Uterus (tissue), 3 donors: ENCODE measurements at regions not wholly inside any gene's neighbourhood (a gene's known extent, or its start where the extent isn't known, plus 50 kb on each side); places are given as distances from the start of the nearest gene placed in this dataset.

Source experiments
- DNase-seq, 2 donors: peaks; one replicate each; pipeline ENCODE4 v3.0.0-alpha.2; 2019 to 2020
- H3K27ac ChIP-seq, 2 donors: fragments of 200-600 bp; sonication (generic); 1 replicate in 1 of 2; 2 replicates in 1 of 2; pipeline ENCODE4 v1.5.1; 2016 to 2018
- H3K27me3 ChIP-seq, 2 donors: fragments of 200-600 bp; sonication (generic); one replicate each; pipeline ENCODE4 v1.5.1; 2018 to 2019; ENCODE audit warnings: control low read depth in 1 of 2
- H3K36me3 ChIP-seq, 2 donors: fragments of 200-600 bp; sonication (generic); one replicate each; pipeline ENCODE4 v1.5.1; 2019; ENCODE audit warnings: control low read depth in 1 of 2
- H3K4me1 ChIP-seq, 2 donors: fragments of 200-600 bp; sonication (generic); one replicate each; pipeline ENCODE4 v1.5.1; 2018 to 2019; ENCODE audit warnings: control low read depth in 1 of 2
- H3K4me3 ChIP-seq, 2 donors: fragments of 200-600 bp; sonication (generic); 1 replicate in 1 of 2; 2 replicates in 1 of 2; pipeline ENCODE4 v1.5.1; 2018 to 2019; ENCODE audit warnings: mild to moderate bottlenecking in 1 of 2
- H3K9me3 ChIP-seq, 2 donors: fragments of 200-600 bp; sonication (generic); one replicate each; pipeline ENCODE4 v1.5.1; 2019; ENCODE audit warnings: control low read depth in 1 of 2
- CTCF ChIP-seq, 4 experiments: fragments of 200-600 bp in 2 of 4; fragments of 450-650 bp in 2 of 4; sonication (generic) in 2 of 4; IDR thresholded peaks; one replicate each; pipeline ENCODE4 v1.5.1; 2016 to 2019; ENCODE audit warnings: antibody characterized with exemption in 4 of 4, mild to moderate bottlenecking in 2 of 4, moderate library complexity in 1 of 4
- POLR2A ChIP-seq, 2 donors: fragments of 450-650 bp; IDR thresholded peaks; one replicate each; pipeline ENCODE4 v1.6.1; 2016; ENCODE audit warnings: antibody characterized with exemption in 2 of 2, mild to moderate bottlenecking in 1 of 2, moderate library complexity in 1 of 2
- intact Hi-C: fragments of 100-400 bp; cut with DNase I; formaldehyde crosslinking; loops from one replicate; pipeline ENCODE4 v1.15.1; 2023; ENCODE audit warnings: low total_unique reads
- donor health status: DM: yes; HTN: yes; CAD: no.

GRCh38 chr10:84895541-84895940 is 567.2 kb downstream of the CCSER2 start:
- Histone ChIP-seq H3K4me1 (no peaks in the 10 kb centered on the region), H3K27ac (no peak overlapping the region), H3K4me3 (no peak overlapping the region), H3K36me3 (no peaks in the 10 kb centered on the region), H3K9me3 (no peaks in the 10 kb centered on the region), H3K27me3 (no peaks in the 10 kb centered on the region)
- intact Hi-C loops = no loop called here
- no peak for DNase-seq
- TF ChIP-seq CTCF (IDR thresholded peaks at IDR 0.05) = no peak
- TF ChIP-seq POLR2A (IDR thresholded peaks at IDR 0.05) = no peak

DNA sequence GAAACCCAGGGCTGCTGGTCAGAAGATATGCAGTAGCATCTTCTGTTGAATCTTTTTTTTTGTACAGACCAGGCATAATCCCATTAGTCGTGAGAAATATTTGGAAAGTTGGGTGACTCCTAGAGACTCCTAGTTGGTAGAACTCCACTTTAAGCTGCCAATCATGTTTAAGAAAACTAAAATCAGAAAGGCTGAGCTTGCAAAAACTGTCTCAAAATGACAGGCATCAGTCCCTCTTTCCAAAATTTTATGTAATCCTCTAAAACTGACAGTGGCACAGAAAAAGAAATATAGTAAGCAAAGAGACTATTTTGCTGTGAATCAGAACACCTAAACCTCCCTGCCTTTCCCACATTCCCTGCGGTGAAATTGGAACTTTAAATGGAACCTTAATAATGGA is 568.5 kb downstream of the CCSER2 start:
- no peak overlapping the region for H3K27ac ChIP-seq
- H3K4me1 ChIP-seq = no peaks in the 10 kb centered on the region
- DNase-seq = no peak
- no peaks in the 10 kb centered on the region for H3K36me3 ChIP-seq
- H3K9me3 ChIP-seq = no peaks in the 10 kb centered on the region
- intact Hi-C loops = no loop called here
- TF ChIP-seq POLR2A (IDR thresholded peaks at IDR 0.05) (no peak), CTCF (IDR thresholded peaks at IDR 0.05) (no peak)
- H3K4me3 ChIP-seq = no peak overlapping the region
- H3K27me3 ChIP-seq = no peaks in the 10 kb centered on the region

- intact Hi-C loops = no loop called here
- no peaks in the 10 kb centered on the region for H3K9me3 ChIP-seq
- H3K4me1 ChIP-seq = no peaks in the 10 kb centered on the region
- no peaks in the 10 kb centered on the region for H3K36me3 ChIP-seq
- no peaks in the 10 kb centered on the region for H3K27me3 ChIP-seq
- TF ChIP-seq CTCF (IDR thresholded peaks at IDR 0.05) = no peak
- TF ChIP-seq POLR2A (IDR thresholded peaks at IDR 0.05) = no peak
- H3K27ac ChIP-seq = no peak overlapping the region
- no peak overlapping the region for H3K4me3 ChIP-seq
- DNase-seq = no peak
Measured at GRCh38 chr10:84899268-84899667, 570.9 kb downstream of the CCSER2 start.

DNA sequence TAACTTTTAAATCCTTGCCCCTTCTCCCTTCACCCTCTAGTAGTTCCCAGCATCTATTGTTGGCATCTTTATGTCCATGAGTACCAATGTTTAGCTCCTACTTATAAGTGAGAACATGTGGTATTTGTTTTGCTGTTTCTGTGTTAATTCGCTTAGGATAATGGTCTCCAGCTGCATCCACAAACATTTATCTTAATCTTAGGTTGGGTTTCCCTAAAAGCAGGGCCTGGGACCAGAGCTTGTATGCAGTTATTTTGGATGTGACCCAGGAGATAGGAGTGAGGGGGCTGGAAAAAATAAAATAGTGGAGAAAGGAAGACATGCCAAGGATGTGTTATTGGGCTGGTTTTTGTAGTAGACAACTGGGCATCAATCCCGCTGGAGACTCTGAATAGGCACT is 571.8 kb downstream of the CCSER2 start:
- no peaks in the 10 kb centered on the region for H3K36me3 ChIP-seq
- TF ChIP-seq CTCF (IDR thresholded peaks at IDR 0.05) (no peak), POLR2A (IDR thresholded peaks at IDR 0.05) (no peak)
- intact Hi-C loops = no loop called here
- H3K4me1 ChIP-seq = no peaks in the 10 kb centered on the region
- no peaks in the 10 kb centered on the region for H3K9me3 ChIP-seq
- H3K27ac ChIP-seq = no peak overlapping the region
- H3K4me3 ChIP-seq = no peak overlapping the region
- no peak for DNase-seq
- no peaks in the 10 kb centered on the region for H3K27me3 ChIP-seq

DNA sequence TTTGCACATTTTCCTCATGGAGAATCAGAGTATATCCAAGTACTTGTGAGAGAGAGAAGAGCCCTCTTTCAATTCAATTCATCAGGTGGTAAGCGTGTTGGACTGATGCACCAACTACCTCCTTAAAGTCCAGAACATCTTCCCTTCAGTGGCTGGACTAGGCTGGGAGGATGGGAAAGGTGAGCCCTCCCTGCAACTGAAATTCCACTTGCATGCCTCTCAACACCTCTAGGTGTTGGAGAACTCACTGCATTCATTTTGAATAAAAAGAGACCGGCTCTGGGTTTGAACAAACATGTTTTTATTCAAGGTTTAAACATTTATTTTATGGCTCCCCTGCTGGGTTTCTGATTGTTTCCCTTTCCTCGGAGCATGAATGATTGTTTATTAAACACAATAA is 573.5 kb downstream of the CCSER2 start:
- no peak for DNase-seq

More for the DNA sequence above, 573.5 kb downstream of the CCSER2 start:
- TF ChIP-seq POLR2A (IDR thresholded peaks at IDR 0.05) (no peak), CTCF (IDR thresholded peaks at IDR 0.05) (no peak)
- H3K4me1 ChIP-seq = no peaks in the 10 kb centered on the region
- H3K27ac ChIP-seq = no peak overlapping the region
- H3K36me3 ChIP-seq = no peaks in the 10 kb centered on the region
- no peak overlapping the region for H3K4me3 ChIP-seq
- H3K9me3 ChIP-seq = no peaks in the 10 kb centered on the region
- no peaks in the 10 kb centered on the region for H3K27me3 ChIP-seq
- intact Hi-C loops = no loop called here
